ENCODE measurements at regions not wholly inside any gene's neighbourhood (a gene's known extent, or its start where the extent isn't known, plus 50 kb on each side); places are given as distances from the start of the nearest gene placed in this dataset.

DNA sequence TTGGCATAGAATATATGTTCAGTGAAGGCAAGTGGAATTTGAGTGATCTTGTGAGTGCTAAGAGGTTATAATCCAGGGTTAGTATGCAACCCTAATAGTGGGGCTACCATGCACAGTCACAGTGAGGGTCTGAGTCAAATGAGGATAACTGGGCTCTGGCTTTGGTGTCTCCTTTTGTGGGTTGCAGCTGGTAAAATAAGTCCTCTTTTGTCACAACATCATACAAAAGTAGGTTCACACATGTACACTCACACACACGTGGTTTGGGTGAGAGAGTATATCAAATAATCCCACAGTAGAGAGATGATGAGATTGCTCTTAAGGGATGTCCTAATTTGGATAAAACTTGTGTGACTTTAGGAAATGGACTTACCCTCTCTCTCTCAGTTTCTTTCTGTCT is 79.6 kb upstream of the EOLA2 start:
- TF ChIP-seq POLR2A (IDR thresholded peaks at IDR 0.05): no peak
- TF ChIP-seq POLR2AphosphoS5 (IDR thresholded peaks at IDR 0.05; ENCODE audit: insufficient read depth in 1 of 2, low read depth in 1 of 2): no peak
- TF ChIP-seq, protein P1, sequence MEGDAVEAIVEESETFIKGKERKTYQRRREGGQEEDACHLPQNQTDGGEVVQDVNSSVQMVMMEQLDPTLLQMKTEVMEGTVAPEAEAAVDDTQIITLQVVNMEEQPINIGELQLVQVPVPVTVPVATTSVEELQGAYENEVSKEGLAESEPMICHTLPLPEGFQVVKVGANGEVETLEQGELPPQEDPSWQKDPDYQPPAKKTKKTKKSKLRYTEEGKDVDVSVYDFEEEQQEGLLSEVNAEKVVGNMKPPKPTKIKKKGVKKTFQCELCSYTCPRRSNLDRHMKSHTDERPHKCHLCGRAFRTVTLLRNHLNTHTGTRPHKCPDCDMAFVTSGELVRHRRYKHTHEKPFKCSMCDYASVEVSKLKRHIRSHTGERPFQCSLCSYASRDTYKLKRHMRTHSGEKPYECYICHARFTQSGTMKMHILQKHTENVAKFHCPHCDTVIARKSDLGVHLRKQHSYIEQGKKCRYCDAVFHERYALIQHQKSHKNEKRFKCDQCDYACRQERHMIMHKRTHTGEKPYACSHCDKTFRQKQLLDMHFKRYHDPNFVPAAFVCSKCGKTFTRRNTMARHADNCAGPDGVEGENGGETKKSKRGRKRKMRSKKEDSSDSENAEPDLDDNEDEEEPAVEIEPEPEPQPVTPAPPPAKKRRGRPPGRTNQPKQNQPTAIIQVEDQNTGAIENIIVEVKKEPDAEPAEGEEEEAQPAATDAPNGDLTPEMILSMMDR (IDR thresholded peaks at IDR 0.05): no peak
